ENCODE measurements at regions not wholly inside any gene's neighbourhood (a gene's known extent, or its start where the extent isn't known, plus 50 kb on each side); places are given as distances from the start of the nearest gene placed in this dataset.

GRCh38 chr2:145980318-145980717 lies 1460.4 kb upstream of the ZEB2 start:
- TF ChIP-seq POLR2A (IDR thresholded peaks at IDR 0.05) (no peak), CTCF (IDR thresholded peaks at IDR 0.05) (no peak)

All from testis (tissue), 2 donors.